NOMO-1 treated with dmso at 0.1 percent for 144 hours (cell line): ENCODE measurements at regions not wholly inside any gene's neighbourhood (a gene's known extent, or its start where the extent isn't known, plus 50 kb on each side); places are given as distances from the start of the nearest gene placed in this dataset.

Source experiments
- DNase-seq: peaks from one replicate; lab custom pipeline; 2025; ENCODE audit not compliant: unreplicated experiment; lab: John Stamatoyannopoulos, UW

DNA sequence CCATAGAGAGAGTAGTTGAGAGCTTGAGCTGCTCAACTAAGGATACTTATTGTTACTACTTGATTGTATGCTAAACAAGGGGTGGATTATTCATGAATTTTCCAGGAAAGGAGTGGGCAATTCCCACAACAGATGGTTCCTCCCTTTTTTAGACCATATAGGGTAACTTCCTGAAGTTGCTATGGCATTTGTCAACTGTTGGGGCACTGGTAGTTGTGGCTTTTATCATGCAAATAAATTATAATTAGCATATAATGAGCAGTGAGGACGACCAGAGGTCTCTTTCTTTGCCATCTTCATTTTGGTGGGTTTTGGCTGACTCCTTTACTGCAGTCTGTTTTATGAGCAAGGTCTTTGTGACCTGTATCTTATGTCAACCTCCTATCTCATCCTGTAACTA lies 1403.5 kb upstream of the PABPC4L start:
- DNase-seq: no peak

DNA sequence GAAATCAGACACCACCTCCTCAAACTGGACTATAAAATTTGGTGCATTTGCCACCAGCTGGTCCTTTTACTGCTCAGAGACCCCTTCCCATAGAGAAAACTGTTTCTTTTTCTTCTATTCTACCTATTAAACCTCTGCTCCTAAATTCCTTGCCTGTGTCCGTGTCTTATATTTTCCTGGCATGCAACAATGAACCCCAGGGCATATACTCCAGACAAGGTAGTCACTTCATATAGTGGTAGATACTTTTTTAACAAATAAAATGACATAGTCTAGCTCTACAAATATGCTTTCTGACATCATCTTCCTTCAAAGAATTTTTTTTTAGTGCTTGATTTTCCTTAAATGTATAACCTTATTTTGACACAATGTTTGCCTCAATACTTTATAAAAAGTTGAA lies 1402.9 kb upstream of the PABPC4L start:
- no peak for DNase-seq

DNA sequence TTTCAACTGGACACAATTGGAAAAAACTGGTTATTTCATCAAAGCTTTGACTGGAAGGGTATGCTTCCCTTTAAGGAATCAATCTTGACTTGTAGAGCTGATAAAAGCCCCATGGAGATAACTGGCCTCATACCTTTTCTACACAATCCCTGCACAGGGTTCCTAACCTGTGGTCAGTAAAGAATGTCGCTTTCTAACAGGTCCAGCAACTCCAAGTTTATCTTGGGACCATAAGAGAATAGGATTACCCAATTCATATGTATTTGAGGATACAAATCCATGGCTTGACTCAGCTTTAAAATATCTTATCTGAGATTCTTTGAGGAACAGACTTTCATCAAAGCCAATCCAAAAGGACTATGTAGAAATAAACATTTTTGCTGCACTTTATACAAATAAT lies 1399.8 kb upstream of the PABPC4L start:
- no peak for DNase-seq

DNA sequence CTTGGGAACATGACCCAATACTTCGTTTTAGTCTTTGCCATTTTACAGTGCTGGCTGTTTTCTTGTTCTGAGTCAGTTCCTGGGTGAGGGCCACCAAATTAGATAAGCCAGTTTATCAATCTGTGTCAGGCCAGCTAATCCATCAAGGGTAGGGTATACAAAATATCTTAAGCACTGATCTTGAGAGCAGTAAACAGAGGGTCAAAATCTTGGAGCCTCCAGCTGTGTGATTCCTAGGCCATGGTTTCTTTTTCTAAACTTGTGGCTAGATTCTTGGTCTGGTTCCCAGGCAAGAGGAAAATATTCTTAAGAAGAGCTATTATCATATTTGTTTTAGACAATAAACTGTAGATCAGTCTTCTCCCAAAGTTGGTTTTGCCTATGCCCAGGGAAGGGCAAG lies 1396.6 kb upstream of the PABPC4L start:
- DNase-seq: no peak

DNA sequence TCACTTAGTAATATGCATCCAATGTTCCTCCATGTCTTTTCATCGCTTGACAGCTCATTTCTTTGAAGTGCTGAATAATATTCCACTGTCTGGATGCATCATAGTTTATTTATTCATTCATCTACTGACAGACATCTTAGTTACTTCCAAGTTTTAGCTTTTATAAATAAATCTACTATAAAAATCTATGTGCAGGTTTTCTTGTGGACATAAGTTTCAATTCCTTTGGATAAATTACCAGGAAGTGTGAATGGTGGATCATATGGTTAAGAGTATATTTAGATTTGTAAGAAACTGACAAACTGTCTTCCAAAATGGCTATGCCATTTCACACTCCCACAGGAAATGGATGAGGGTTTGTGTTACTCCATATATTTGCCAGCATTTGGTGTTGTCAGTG lies 1392.9 kb upstream of the PABPC4L start:
- DNase-seq: no peak

DNA sequence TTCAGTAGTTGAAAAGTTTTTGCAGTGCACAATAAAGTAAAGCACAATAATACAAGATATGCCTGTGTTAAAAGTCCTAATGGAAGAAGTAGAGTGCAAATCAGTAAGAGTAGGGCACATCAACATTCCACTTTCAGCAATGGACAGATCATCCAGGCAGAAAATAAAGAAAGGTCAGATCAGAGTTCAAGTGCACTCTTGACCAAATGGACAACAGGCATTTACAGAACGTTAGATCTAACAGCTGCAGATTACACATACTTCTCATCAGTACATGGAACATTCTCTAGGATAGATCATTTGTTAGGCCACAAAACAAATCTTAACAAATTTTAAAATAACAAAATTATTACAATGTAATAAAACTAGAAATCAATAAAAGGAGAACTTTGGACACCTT lies 1373.5 kb upstream of the PABPC4L start:
- no peak for DNase-seq

DNA sequence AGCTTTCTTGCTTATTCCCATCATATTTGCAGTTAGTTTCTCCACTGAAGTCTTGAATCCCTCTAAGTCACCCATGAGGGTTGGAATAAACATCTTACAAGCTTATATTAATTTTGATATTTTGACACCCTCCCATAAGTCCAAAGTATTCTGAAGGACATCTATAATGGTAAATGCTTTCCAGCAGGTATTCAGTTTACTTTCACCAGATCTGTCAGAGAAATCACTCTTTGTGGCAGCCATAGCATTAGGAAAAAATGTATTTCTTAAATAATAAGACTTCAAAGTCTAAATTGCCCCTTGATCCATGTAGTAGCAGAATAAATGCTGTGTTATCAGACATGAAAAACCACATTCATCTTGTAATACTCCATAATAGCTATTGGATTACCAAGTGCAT lies 1371.7 kb upstream of the PABPC4L start:
- DNase-seq: no peak

DNA sequence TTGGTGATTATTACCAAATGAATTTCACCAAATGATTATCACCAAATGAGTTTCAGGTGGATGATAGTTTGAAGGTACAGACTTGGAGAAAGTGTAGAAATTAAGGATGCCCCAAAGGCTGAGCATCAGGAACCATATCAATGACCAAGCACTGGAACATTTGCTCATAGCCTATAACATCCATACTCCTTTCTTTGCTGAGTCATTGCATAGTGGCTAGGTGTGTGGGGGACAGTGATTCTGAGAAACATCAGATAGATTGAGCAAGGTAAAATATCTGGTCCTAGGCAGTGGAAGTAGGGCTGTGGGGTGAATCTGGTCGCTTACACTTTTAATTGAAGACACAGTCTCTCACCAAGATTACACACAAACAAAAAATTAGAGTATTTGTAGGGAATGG lies 1362.5 kb upstream of the PABPC4L start:
- DNase-seq: no peak

DNA sequence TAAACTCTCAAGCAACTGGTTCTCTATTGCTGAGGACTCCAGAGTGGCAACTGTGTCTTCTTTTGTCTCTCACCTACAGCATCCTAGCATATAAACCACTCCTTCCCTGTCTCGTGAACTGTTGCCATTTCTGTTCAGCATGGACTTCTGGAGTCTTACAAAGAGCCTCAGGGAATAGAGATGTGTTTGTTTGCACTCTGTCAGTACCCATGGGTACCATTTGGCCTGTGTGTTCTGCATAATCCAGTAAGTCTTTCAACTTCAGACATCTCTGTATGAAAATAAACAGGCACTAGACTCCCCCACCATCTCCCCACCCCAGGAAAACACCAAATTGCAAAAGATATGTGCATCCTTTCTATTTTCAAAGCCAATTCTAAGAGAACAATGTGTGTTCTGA lies 1351.6 kb upstream of the PABPC4L start:
- DNase-seq: no peak

DNA sequence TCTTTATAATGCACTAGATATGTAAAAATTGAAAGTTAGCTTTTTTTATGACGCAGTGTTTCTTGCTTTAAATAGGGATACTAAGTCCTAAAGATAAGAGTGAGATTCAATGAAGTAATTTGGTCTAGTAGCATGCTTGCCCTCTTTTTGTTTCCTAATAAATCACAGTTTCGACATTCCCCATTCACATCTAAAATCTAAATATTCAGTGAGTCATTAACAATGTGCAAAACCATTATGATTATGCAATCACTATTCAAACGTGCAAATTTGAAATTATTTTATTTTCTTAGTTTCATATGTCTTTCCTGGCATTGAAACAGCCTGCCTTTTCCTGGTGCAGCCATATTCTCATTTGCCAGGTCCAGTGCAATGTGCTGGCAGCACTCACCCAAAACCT lies 1350.5 kb upstream of the PABPC4L start:
- no peak for DNase-seq

DNA sequence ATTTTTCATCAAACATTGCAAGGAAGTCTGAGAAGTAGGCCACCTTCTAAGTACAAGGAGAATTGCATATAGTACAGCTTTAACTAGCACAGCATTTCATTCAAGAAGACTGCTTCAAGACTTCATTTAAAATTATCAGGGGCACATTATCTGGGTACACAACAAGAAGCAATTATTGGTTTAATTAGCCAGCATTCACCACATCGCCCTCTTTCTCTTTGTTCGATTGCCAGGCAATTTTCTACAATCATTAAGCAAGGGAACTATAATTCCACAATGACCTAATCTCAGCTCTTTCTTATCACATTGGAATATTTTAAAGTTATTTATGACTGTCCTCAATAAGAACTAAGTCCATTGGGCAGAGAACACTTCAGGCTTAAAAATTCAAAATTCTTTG lies 1347.1 kb upstream of the PABPC4L start:
- no peak for DNase-seq

DNA sequence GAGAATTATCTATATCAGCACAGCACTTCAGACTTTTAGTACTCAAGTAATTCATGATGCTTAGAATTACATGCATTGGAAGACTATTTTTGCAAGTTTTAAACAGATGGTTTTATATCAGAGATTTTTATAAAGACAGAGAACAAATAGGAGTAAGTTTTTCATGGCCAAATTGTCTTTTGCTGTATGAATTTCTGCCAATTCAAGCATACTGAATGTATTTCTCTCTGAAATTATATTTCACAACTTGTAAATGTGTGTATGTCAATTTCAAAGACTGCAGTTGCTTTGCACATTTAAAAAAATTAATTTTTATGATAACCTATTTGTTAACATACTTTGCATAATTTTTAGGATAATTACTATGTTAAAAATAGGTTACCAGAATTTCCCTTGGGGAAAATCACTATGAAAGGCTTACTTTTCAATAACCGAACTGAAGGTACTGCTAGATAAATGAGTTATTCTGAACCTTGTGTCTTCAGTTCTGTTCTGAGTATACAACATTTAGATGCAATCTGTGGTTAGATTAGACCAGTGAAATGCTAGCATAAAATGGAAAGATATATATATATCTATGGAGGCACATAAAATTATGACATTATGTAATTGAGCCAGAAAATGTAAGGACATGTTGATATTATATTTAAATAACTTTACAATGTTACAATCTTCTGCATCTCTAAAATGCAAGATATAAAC lies 1344.2 kb upstream of the PABPC4L start:
- no peak for DNase-seq

DNA sequence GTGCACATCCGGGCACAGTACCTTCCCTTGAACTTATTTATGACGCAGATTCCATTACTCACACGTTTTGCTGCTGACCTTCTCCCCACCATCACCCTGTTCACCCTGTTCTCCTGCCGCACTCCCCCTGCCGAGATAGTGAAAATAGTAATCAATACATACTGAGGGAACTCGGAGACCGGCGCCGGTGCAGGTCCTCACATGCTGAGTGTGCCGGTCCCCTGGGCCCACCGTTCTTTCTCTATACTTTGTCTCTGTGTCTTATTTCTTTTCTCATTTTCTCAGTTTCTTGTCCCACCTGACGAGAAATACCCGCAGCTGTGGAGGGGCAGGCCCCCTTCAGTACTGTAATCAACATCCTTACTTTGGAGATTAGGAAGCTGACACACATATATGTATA lies 1337.1 kb upstream of the PABPC4L start:
- no peak for DNase-seq

DNA sequence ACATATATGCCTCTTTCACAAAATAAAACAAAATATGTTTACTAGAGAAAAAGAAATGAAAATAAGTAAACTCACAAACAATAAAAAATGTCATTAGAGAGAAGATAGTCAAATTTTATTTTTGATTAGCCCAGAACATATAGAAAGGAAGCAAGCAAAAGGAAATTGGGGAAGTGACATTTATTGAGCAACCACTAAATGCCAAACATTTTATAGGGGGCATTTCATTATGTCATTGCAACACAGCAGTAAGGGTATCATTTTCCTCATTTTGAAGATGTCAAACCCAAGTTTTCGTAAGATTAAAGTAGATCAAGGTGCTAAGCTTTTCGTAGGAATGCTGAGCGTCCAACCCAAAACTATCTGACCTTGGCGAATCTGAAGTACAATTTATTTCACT lies 1331.5 kb upstream of the PABPC4L start:
- peak; percentile 19 for DNase-seq

DNA sequence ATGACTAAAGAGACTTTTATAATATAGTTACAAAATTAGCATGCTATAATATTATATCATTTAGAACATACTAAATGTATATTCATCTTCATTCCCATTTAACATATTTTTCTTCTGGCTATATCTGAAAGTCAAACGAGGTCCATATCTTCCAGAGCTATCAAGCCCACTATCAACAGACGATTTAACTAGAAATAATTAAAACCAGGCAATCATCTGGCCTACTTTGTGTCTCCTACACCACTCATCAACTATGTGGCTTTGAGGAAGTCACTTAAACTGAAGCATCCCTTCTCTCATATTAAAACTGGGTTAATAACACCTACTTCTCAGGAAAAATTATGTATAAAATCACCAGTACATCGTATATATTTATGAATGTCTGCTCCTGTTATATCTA lies 1330.5 kb upstream of the PABPC4L start:
- no peak for DNase-seq

DNA sequence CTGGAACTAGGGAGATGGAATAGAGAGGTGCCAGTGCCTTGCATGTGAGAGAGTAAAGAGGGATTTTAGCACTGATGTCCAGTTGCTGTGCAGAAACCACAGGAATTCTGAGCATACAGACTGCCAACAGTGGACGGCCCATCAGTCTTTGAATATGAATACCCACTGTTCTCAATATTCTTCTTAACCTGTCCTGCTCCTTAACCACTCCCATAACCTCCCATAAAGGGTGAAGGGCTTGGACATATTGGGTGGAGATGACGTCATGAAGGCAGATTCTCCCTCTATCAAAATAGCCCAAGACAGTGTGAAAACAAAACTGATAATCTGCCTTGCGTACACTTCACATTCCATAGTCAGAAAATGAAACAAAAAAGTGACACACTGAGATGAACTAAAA lies 1313.7 kb upstream of the PABPC4L start:
- no peak for DNase-seq

DNA sequence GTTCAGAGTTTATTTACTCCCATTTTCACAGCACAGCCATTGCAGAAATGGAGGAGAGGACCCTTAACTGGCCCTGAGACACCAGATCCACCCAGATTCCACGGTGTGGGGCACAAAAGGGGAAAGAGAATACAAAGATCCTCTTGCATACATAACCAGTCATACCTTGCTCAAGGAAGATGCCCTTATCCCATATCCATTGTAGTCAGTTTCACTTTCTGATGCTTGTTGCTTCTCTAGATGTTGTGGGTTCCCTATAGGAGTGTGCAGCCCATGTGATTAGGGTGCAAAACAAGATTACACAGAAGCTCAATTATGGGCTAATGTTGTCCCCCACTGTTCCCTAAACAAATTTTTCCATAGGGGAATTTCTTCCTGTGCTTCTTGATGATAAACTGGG lies 1309.0 kb upstream of the PABPC4L start:
- DNase-seq: no peak

DNA sequence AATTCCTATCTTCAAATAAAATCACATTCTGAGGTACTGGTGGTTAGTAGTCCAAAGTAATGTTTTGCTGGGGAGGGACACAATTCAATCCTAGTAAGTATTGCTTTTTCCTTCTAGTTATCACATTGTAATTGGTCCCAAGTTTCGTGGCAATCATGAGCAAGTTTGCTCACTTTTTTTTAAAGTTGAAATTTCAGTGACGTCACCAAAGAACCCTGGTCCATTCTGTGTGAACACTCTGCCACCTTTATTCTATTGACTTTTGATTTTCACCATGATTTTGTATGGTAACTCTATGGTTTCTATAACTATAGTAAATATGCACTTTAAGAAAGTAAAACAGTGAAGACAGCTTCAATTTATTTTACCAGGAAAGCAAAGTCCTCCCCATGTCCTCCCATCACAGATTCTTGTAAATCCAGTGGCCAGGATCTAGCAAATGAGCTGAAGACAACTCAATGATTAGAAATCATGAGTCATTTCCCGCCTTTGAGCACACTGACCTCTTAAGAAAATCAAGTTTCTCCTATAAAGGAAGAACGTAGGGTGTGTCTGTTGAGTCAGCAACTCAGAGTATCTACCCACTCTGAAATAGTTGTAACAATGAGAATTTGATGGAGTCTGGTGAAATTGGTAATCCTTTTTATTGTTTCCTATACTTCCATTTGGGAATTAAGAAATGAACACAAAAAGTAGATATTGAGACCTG lies 1306.6 kb upstream of the PABPC4L start:
- DNase-seq: no peak

DNA sequence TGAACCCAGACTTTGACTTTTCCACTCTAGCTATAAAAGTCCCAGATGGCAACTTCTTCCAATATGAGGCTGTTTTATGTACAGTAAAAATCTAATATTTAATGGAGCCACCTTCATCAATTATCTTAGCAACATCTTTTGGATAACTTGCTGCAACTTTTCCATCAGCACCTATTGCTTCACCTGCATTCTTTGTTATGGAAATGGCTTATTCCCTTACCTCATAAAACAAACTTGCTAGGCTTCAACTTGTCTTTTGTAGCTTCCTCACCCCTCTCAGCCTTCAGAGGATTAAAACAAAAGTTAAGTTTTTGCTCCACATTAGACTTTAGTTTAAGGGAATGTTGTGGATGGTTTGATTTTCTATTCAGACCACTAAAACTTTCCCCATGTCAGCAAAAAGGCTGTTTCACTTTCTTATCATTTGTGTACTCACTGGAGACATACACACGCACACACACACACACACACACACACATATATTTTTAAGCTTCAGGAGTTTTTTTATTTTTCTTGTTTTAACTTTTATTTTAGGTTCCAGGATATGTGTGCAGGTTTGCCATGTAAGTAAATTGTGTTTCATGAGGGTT lies 1296.1 kb upstream of the PABPC4L start:
- no peak for DNase-seq

DNA sequence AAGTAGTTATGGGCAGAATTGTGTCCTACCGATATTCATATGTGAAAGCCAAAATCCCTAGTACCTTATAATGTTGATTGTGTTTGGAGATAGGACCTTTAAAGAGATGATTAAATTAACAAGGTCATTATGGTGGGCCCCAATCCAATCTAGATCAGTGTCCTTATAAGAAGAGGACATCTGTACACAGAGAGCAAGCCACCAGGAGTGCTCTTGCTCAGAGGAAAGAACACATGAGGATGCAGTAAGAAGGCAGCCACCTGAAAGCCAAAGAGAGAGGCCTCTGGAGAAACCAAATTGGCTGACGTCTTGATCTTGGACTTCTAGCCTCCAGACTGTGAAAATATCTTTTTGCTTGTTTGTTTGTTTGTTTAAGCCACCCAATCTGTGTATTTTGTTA lies 1290.8 kb upstream of the PABPC4L start:
- no peak for DNase-seq

DNA sequence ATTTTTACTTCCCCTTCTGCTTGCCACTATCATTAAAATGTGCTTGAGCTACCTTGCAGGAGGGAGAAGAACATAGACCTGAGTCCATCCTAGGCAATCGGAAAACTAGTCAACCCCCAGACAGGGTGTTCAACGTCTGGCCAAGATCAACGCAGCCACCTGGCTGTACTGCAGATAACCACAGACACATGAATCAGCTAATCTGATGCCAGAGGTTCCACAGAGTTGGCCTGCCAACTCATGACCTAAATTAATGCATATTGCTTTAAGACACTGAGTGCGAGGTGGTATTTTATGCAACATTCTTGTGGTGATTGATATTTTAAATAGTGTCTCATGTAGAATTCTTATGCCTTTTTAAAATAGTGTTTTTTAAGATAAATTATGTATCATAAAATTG lies 1283.8 kb upstream of the PABPC4L start:
- no peak for DNase-seq

DNA sequence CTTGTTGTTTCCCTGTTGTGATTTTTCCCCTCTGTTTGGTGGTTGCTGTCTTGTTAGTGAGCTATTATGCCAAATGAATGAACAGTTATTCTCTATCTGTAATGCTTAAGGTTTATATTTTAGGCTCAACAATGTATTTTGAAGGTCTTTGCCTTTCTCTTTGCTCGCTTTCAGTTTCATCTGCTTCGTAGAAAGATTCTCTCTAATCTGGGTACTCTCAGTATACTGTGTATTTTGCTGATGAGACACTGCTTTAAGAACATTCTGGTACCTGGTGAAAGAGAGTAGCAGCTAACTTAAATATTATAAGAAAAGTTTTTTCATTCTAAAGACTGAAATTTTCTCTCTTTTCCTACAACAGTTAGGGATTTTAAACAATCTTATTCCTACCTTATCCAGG lies 1274.7 kb upstream of the PABPC4L start:
- no peak for DNase-seq

DNA sequence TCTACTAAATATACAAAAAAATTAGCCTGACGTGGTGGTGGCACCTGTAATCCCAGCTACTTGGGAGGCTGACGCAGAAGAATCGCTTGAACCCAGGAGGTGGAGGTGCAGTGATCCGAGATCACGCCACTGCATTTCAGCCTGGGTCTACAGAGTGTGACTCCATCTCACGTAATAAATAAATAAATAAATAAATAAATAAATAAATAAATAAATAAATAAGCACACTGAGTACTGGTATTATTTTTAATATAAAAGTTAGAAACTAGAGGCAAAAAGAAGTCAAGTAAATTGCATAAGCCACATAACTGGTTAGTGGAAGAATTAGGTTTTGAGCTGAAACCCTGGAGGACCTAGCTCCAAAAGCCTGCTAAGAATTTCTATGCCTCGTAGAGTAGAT lies 1262.7 kb upstream of the PABPC4L start:
- DNase-seq: no peak
